Caco-2 (cell line): ENCODE measurements at regions not wholly inside any gene's neighbourhood (a gene's known extent, or its start where the extent isn't known, plus 50 kb on each side); places are given as distances from the start of the nearest gene placed in this dataset.
"Not testable (repeated sequence)": the region's sequence is repeated elsewhere in the genome, so short reads cannot be mapped to it uniquely, and the experiment has no call there.

ENCODE experiments used
- BruUV-seq: library from RNA; stranded (reverse); fragments of 400-500 nt; replicated peaks from 2 replicates; lab custom pipeline; 2021; lab: Mats Ljungman, UMichigan
- CTCF ChIA-PET: fragments of 300-600 bp; sonication (Branson Sonifier 250); formaldehyde crosslinking; loops from one replicate; lab custom pipeline; 2022; ENCODE audit warnings: antibody characterized with exemption; lab: Charles Lee
- POLR2A ChIA-PET: fragments of 300-600 bp; sonication (Branson Sonifier 250); formaldehyde crosslinking; loops from one replicate; lab custom pipeline; 2022; ENCODE audit warnings: antibody characterized with exemption; lab: Charles Lee
- DNase-seq, 2 experiments: peaks; one replicate each; pipeline versions ENCODE4 v3.0.0 to v3.0.0-alpha.2; 2020 to 2022
- H3K27me3 ChIP-seq: replicated peaks from 2 replicates; pipeline ENCODE4 v1.6.0; 2011; ENCODE audit warnings: low read length; ENCODE audit not compliant: control insufficient read depth, insufficient read depth
- H3K36me3 ChIP-seq: 2 replicates; pipeline ENCODE4 v1.5.1; 2011; ENCODE audit warnings: low read length; ENCODE audit not compliant: control insufficient read depth, insufficient read depth
- H3K4me1 ChIP-seq: fragments of 250-450 bp; sonication (Bioruptor Pico); 2 replicates; pipeline ENCODE4 v1.5.1; 2020; ENCODE audit warnings: mild to moderate bottlenecking
- H3K4me3 ChIP-seq: 2 replicates; pipeline ENCODE4 v1.5.1; 2011; ENCODE audit warnings: low read depth, mild to moderate bottlenecking, control low read depth, low read length
- H3K9me3 ChIP-seq: fragments of 250-450 bp; sonication (Bioruptor Pico); 2 replicates; pipeline ENCODE4 v1.5.1; 2020; ENCODE audit warnings: mild to moderate bottlenecking, moderate library complexity
- H3K27ac Mint-ChIP-seq: one replicate; pipeline ENCODE4 v1.8.0; 2022; ENCODE audit warnings: mixed read lengths; ENCODE audit not compliant: unreplicated experiment
- H3K27me3 Mint-ChIP-seq: one replicate; pipeline ENCODE4 v1.8.0; 2022; ENCODE audit warnings: mixed read lengths; ENCODE audit not compliant: insufficient read depth, unreplicated experiment
- H3K36me3 Mint-ChIP-seq: one replicate; pipeline ENCODE4 v1.8.0; 2022; ENCODE audit warnings: mild to moderate bottlenecking, mixed read lengths; ENCODE audit not compliant: insufficient read depth, unreplicated experiment
- H3K4me1 Mint-ChIP-seq: one replicate; pipeline ENCODE4 v1.8.0; 2022; ENCODE audit warnings: low read depth, mixed read lengths; ENCODE audit not compliant: unreplicated experiment
- H3K4me3 Mint-ChIP-seq: one replicate; pipeline ENCODE4 v1.8.0; 2022; ENCODE audit warnings: mild to moderate bottlenecking, moderate library complexity, mixed read lengths; ENCODE audit not compliant: unreplicated experiment
- H3K9me3 Mint-ChIP-seq: one replicate; pipeline ENCODE4 v1.8.0; 2022; ENCODE audit warnings: mixed read lengths; ENCODE audit not compliant: unreplicated experiment
- intact Hi-C: fragments of 100-400 bp; cut with micrococcal nuclease; formaldehyde crosslinking; loops from one replicate; pipeline ENCODE4 v1.10.0; 2022; ENCODE audit not compliant: unreplicated experiment
- TF ChIP-seq, protein P1 (sequence below), 2 experiments: fragments of 200-600 bp in 1 of 2; IDR thresholded peaks; 1 replicate in 1 of 2; 2 replicates in 1 of 2; pipeline versions ENCODE4 v1.5.1 to v1.8.0; 2011 to 2022; ENCODE audit warnings: antibody characterized with exemption in 1 of 2, control low read depth in 1 of 2, inconsistent platforms in 1 of 2, low read depth in 1 of 2, low read length in 1 of 2, mild to moderate bottlenecking in 1 of 2, moderate library complexity in 1 of 2; ENCODE audit not compliant: insufficient read depth in 1 of 2, severe bottlenecking in 1 of 2, unreplicated experiment in 1 of 2

GRCh38 chr14:53249059-53249458 is 95.9 kb upstream of the DDHD1 start:
- Mint-ChIP-seq H3K4me1 (no peaks in the 10 kb centered on the region), H3K9me3 (peaks cover 5% of the 10 kb centered on the region), H3K36me3 (no peaks in the 10 kb centered on the region), H3K27me3 (peaks cover 19% of the 10 kb centered on the region), H3K27ac (no peak overlapping the region), H3K4me3 (no peak overlapping the region)
- H3K36me3 ChIP-seq, result no peaks in the 10 kb centered on the region
- H3K9me3 ChIP-seq, result no peaks in the 10 kb centered on the region
- no peak for DNase-seq
- ChIA-PET CTCF (no interaction called here), POLR2A (no interaction called here)
- no peaks in the 10 kb centered on the region for H3K27me3 ChIP-seq
- intact Hi-C loops, result no loop called here
- no peak overlapping the region for H3K4me3 ChIP-seq
- no peaks in the 10 kb centered on the region for H3K4me1 ChIP-seq
- TF ChIP-seq, protein P1, sequence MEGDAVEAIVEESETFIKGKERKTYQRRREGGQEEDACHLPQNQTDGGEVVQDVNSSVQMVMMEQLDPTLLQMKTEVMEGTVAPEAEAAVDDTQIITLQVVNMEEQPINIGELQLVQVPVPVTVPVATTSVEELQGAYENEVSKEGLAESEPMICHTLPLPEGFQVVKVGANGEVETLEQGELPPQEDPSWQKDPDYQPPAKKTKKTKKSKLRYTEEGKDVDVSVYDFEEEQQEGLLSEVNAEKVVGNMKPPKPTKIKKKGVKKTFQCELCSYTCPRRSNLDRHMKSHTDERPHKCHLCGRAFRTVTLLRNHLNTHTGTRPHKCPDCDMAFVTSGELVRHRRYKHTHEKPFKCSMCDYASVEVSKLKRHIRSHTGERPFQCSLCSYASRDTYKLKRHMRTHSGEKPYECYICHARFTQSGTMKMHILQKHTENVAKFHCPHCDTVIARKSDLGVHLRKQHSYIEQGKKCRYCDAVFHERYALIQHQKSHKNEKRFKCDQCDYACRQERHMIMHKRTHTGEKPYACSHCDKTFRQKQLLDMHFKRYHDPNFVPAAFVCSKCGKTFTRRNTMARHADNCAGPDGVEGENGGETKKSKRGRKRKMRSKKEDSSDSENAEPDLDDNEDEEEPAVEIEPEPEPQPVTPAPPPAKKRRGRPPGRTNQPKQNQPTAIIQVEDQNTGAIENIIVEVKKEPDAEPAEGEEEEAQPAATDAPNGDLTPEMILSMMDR (IDR thresholded peaks at IDR 0.05; ENCODE audit: insufficient read depth in 1 of 2, low read depth in 1 of 2, low read length in 1 of 2, severe bottlenecking in 1 of 2, unreplicated experiment in 1 of 2), result no peak
- BruUV-seq, result no TSS peak

DNA sequence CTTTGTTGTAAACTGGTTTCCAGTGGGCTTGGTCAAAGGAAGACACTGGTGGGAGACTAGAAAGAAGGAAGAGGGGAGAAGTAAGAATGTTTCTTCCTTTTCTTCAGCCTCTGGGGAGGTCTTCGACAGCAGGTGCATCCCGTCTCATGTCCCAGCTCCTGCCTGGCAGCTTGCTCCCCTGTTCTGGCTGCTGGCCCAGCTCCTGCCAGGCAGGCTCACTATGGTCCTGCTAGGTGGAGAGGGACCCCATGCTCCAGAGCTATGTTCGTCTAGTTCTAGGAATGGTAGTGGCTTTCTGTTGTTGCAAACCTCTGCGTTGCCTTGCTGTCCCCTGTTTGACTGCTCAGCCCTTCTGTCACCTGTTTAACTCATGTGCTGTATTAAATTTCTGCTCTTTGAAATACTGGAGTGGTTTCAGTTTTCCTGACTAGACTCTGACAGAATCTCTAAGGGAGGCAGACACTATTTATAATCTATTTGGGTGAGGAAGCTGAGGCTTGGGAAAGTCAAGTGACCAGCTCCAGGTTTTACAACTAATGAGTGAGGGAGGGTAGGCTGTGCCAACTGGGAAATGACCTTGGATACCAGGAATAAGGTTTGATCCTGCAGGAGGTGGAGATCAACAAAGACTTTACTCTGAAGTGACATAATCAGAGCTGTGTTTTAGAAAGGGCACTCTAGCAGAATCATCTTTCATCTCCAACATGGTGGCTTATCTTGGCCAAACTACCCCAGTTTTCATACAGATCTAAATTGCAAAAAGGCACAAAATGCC is 94.7 kb upstream of the DDHD1 start:
- BruUV-seq, result no TSS peak
- H3K36me3 Mint-ChIP-seq, result no peaks in the 10 kb centered on the region
- ChIA-PET POLR2A (no interaction called here), CTCF (no interaction called here)
- H3K9me3 ChIP-seq, result peaks cover 9% of the 10 kb centered on the region
- intact Hi-C loops, result no loop called here
- no peak overlapping the region for H3K27ac Mint-ChIP-seq
- H3K4me3 ChIP-seq, result no peak overlapping the region
- DNase-seq, result no peak
- H3K9me3 Mint-ChIP-seq, result peaks cover 3% of the 10 kb centered on the region
- H3K36me3 ChIP-seq, result no peaks in the 10 kb centered on the region
- peaks cover 14% of the 10 kb centered on the region for H3K27me3 Mint-ChIP-seq
- no peaks in the 10 kb centered on the region for H3K4me1 ChIP-seq
- no peak overlapping the region for H3K4me3 Mint-ChIP-seq
- no peaks in the 10 kb centered on the region for H3K4me1 Mint-ChIP-seq
- TF ChIP-seq, protein P1 (IDR thresholded peaks at IDR 0.05; ENCODE audit: insufficient read depth in 1 of 2, low read depth in 1 of 2, low read length in 1 of 2, severe bottlenecking in 1 of 2, unreplicated experiment in 1 of 2), result no peak
- H3K27me3 ChIP-seq, result no peaks in the 10 kb centered on the region

- H3K27ac Mint-ChIP-seq, H3K4me3 Mint-ChIP-seq, POLR2A ChIA-PET, DNase-seq, H3K4me3 ChIP-seq, H3K27me3 Mint-ChIP-seq, CTCF ChIA-PET, H3K36me3 ChIP-seq, intact Hi-C loops, H3K27me3 ChIP-seq, BruUV-seq, H3K36me3 Mint-ChIP-seq, H3K4me1 Mint-ChIP-seq, H3K4me1 ChIP-seq, H3K9me3 ChIP-seq: not testable (repeated sequence)
- peaks cover 15% of the 10 kb centered on the region for H3K9me3 Mint-ChIP-seq
These were observed 89.8 kb upstream of the DDHD1 start for GRCh38 chr14:53242898-53243297.
